PFSK-1 (cell line): ENCODE measurements at regions not wholly inside any gene's neighbourhood (a gene's known extent, or its start where the extent isn't known, plus 50 kb on each side); places are given as distances from the start of the nearest gene placed in this dataset.

Source experiments
- FOXP2 ChIP-seq: optimal IDR thresholded peaks from 2 replicates; pipeline ENCODE3; 2011; ENCODE audit warnings: borderline replicate concordance, control low read depth, inconsistent platforms; ENCODE audit not compliant: insufficient read depth; ENCODE audit errors: extremely low read length, extremely low read depth
- POLR2AphosphoS5 ChIP-seq: IDR thresholded peaks from 2 replicates; pipeline ENCODE4 v1.6.1; 2012; ENCODE audit warnings: low read depth, mild to moderate bottlenecking, control low read depth, low read length, moderate library complexity
- SIN3A ChIP-seq: IDR thresholded peaks from 2 replicates; pipeline ENCODE4 v1.6.1; 2012; ENCODE audit warnings: mild to moderate bottlenecking, low read length, moderate library complexity, borderline replicate concordance; ENCODE audit not compliant: insufficient read depth
- TAF1 ChIP-seq: IDR thresholded peaks from 2 replicates; pipeline ENCODE4 v1.6.1; 2012; ENCODE audit warnings: low read length, control low read depth, borderline replicate concordance; ENCODE audit not compliant: insufficient read depth
- TF ChIP-seq, protein P1 (sequence below), 2 experiments: IDR thresholded peaks; 2 replicates each; pipeline versions ENCODE4 v1.6.1 to v1.8.0; 2011 to 2012; ENCODE audit warnings: low read depth in 2 of 2, low read length in 2 of 2, control low read depth in 1 of 2, inconsistent platforms in 1 of 2, mild to moderate bottlenecking in 1 of 2, moderate library complexity in 1 of 2; ENCODE audit not compliant: insufficient read depth in 1 of 2

DNA sequence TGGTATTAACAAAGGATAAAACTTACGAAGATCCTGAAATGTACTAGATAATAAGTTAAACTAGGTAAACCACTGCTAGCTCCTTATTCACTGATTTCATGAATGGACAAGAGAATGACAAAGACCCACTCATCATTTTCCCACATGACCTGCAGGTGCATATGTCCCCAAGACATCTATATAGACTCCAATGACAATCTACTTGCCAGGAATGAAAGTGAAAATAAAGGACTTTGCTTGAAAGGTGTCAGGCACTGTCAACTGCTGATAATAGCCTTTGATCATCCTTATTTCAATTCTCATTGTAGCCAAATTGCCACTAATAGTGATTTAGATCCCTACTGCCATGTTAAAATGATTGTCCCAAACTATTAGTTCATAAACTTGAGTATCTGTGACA, 321.8 kb downstream of the HACE1 start:
- TF ChIP-seq, protein P1, sequence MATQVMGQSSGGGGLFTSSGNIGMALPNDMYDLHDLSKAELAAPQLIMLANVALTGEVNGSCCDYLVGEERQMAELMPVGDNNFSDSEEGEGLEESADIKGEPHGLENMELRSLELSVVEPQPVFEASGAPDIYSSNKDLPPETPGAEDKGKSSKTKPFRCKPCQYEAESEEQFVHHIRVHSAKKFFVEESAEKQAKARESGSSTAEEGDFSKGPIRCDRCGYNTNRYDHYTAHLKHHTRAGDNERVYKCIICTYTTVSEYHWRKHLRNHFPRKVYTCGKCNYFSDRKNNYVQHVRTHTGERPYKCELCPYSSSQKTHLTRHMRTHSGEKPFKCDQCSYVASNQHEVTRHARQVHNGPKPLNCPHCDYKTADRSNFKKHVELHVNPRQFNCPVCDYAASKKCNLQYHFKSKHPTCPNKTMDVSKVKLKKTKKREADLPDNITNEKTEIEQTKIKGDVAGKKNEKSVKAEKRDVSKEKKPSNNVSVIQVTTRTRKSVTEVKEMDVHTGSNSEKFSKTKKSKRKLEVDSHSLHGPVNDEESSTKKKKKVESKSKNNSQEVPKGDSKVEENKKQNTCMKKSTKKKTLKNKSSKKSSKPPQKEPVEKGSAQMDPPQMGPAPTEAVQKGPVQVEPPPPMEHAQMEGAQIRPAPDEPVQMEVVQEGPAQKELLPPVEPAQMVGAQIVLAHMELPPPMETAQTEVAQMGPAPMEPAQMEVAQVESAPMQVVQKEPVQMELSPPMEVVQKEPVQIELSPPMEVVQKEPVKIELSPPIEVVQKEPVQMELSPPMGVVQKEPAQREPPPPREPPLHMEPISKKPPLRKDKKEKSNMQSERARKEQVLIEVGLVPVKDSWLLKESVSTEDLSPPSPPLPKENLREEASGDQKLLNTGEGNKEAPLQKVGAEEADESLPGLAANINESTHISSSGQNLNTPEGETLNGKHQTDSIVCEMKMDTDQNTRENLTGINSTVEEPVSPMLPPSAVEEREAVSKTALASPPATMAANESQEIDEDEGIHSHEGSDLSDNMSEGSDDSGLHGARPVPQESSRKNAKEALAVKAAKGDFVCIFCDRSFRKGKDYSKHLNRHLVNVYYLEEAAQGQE (IDR thresholded peaks at IDR 0.05; ENCODE audit: insufficient read depth in 1 of 2, low read depth in 2 of 2, low read length in 2 of 2) = no peak
- TF ChIP-seq SIN3A (no peak), TAF1 (no peak), FOXP2 (no peak), POLR2AphosphoS5 (no peak)

DNA sequence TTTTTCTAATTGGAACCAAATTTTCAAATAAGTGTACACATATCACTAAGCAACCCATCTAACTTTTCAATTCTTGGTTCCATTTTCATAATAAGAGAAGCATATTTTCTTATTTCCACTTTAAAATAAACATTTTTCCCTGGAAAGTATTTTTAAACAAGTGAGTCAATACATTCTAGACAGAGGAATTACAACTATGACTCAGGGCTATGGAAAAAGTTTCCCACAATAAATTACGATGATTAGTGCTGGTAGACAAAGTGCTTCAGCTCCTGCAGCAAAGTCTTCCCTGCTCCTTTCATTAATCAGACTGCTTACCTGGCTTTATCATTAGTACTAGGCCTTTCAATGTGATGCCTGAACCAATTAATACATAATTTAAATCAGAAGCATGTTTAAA, 322.5 kb downstream of the HACE1 start:
- TF ChIP-seq SIN3A = no peak
- TF ChIP-seq POLR2AphosphoS5 = no peak
- TF ChIP-seq, protein P1 (IDR thresholded peaks at IDR 0.05; ENCODE audit: insufficient read depth in 1 of 2, low read depth in 2 of 2, low read length in 2 of 2) = no peak
- no peak for TF ChIP-seq TAF1
- no peak for TF ChIP-seq FOXP2

DNA sequence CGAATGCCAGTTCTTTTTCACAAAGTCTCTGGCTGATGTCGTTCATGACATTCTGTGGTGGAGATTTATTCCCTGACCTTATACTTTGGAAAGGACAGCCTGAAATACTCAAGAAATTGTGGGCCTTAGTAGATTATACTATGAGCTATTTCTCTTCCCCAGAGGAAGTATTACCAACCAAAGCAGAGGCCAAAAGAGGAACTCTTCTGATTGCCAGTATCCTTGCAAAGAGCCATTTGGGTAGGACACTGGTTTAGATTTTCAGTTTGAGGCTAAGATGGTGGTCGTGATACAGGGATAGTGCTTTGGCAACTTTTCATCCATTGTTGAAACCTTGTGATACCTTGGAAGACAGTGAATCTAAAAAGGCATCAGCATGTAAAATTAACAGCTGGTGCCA, 327.3 kb downstream of the HACE1 start:
- no peak for TF ChIP-seq SIN3A

DNA sequence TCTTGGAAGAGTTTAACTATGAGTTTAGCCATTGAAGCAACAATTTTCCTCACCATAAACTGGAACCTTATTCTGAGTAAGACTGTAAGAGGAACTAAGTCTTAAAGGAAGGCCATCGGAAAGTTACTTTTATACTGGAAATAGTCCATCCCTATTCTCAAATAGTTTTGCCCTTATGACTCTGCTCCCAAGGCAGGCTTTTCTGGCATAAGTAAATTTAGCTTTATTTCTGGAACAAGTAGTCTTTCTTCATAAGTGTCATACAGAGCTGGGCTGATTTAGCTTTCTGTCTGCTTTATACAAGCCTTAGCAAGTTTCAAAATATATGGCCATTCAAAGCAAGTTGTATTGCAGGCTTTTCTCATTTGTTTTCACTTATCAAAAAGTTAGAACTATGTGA, 328.1 kb downstream of the HACE1 start:
- TF ChIP-seq TAF1 = no peak
- no peak for TF ChIP-seq SIN3A
- TF ChIP-seq, protein P1 (IDR thresholded peaks at IDR 0.05; ENCODE audit: insufficient read depth in 1 of 2, low read depth in 2 of 2, low read length in 2 of 2) = no peak
- TF ChIP-seq POLR2AphosphoS5 = no peak
- TF ChIP-seq FOXP2 = no peak

DNA sequence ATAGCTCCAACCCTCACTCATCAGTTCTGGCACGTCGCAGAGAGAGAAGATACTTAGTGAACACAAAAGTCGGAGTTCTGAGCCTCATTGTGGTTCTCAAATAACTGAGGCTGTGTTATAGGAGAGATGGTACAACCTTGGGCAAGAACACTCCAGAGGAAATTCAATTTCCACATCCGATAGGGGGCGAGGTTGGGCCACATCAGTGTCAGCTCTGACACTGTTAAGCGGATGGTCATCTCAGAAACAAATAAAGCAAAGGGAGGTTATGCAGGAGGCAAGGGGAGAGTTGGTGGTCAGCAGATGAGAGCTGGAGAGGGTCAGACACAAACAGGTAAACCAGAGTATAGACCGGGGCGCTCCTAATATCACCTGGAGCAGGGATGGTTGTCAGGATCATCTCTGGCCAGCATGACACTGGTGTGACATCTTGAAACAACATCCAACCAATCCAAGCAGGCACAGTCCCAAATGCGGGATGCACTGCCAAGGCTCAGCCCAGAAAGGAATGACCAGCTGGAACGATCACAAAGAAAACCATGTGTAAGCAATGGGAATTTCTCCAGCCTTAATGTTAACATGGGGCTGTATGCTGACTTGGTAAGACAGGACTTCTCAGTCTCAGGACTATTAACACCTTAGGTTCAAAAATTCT, 331.8 kb downstream of the HACE1 start:
- TF ChIP-seq FOXP2 (no peak), TAF1 (no peak), SIN3A (no peak)
- TF ChIP-seq, protein P1 (IDR thresholded peaks at IDR 0.05; ENCODE audit: insufficient read depth in 1 of 2, low read depth in 2 of 2, low read length in 2 of 2) = no peak
